Gastrocnemius medialis (tissue), 4 donors: ENCODE measurements at regions not wholly inside any gene's neighbourhood (a gene's known extent, or its start where the extent isn't known, plus 50 kb on each side); places are given as distances from the start of the nearest gene placed in this dataset.

ENCODE experiments used
- POLR2A ChIP-seq, 2 donors: fragments of 450-650 bp; IDR thresholded peaks; one replicate each; pipeline ENCODE4 v1.6.1; 2017; ENCODE audit warnings: antibody characterized with exemption in 2 of 2, mild to moderate bottlenecking in 2 of 2, moderate library complexity in 2 of 2
- TF ChIP-seq, protein P1 (sequence below), 5 experiments: fragments of 450-650 bp in 3 of 5; fragments of 200-600 bp in 2 of 5; sonication (generic) in 2 of 5; IDR thresholded peaks in 4 of 5; conservative IDR thresholded peaks in 1 of 5; 1 replicate in 4 of 5; 2 replicates in 1 of 5; pipeline ENCODE4 v1.5.1; 2016 to 2019; ENCODE audit warnings: antibody characterized with exemption in 5 of 5, mild to moderate bottlenecking in 3 of 5, moderate library complexity in 3 of 5

GRCh38 chr13:79867254-79867653 lies 386.3 kb downstream of the NDFIP2 start:
- TF ChIP-seq, protein P1, sequence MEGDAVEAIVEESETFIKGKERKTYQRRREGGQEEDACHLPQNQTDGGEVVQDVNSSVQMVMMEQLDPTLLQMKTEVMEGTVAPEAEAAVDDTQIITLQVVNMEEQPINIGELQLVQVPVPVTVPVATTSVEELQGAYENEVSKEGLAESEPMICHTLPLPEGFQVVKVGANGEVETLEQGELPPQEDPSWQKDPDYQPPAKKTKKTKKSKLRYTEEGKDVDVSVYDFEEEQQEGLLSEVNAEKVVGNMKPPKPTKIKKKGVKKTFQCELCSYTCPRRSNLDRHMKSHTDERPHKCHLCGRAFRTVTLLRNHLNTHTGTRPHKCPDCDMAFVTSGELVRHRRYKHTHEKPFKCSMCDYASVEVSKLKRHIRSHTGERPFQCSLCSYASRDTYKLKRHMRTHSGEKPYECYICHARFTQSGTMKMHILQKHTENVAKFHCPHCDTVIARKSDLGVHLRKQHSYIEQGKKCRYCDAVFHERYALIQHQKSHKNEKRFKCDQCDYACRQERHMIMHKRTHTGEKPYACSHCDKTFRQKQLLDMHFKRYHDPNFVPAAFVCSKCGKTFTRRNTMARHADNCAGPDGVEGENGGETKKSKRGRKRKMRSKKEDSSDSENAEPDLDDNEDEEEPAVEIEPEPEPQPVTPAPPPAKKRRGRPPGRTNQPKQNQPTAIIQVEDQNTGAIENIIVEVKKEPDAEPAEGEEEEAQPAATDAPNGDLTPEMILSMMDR (IDR thresholded peaks at IDR 0.05 in 4 of 5, conservative IDR thresholded peaks at IDR 0.05 in 1 of 5): no peak
- TF ChIP-seq POLR2A (IDR thresholded peaks at IDR 0.05): no peak
